ENCODE measurements at regions not wholly inside any gene's neighbourhood (a gene's known extent, or its start where the extent isn't known, plus 50 kb on each side); places are given as distances from the start of the nearest gene placed in this dataset.

DNA sequence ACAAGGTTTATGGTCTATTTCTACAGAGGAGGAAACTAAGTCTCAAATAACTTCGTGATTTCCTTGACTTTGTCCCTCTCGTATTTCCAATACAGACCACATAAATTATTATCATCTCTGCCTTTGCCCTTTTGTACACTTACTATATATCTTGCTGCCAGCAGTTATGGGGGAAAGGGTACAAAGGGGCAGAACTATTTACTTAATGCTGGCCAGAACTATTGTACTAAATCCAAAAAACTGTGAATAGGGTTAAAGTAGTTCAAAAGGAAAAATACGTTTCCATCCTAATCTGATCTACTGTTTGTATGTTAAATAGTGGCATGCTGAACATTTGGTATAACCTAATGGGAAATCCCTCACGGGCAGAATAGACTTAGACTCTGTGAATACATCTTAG lies 537.3 kb upstream of the SEMA6D start:
- DNase-seq, result no peak

GRCh38 chr15:47182818-47183217 lies 534.5 kb upstream of the SEMA6D start:
- no peak for DNase-seq

GRCh38 chr15:47184003-47184907 lies 533.0 kb upstream of the SEMA6D start:
- DNase-seq, result peak in 1 of 2 experiments; percentile 13

- DNase-seq, result no peak
Measured at GRCh38 chr15:47184908-47185801, 532.1 kb upstream of the SEMA6D start.

GRCh38 chr15:47186075-47186474 lies 531.2 kb upstream of the SEMA6D start:
- no peak for DNase-seq

- DNase-seq, result no peak
Measured at GRCh38 chr15:47188758-47189507, 528.4 kb upstream of the SEMA6D start.

DNA sequence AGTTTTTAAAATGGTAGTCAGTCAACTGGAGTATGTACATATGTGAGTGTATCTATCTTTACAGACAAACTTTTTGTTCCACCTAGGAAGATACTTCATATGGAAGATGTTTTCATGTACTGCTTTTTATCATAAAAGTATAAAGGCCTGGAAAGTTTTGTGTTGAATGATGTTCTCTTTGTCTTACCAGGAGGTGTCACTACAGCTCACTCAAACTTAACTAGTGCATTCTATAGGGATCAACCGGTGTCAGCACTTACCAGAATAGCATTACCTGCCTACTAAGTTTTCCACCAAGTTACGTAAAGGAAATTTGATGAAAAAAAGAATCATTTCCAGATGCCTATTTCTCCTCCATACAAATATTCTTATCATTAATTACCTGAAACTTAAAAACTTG lies 522.6 kb upstream of the SEMA6D start:
- DNase-seq, result no peak

GRCh38 chr15:47196048-47196447 lies 521.3 kb upstream of the SEMA6D start:
- DNase-seq, result peak; percentile 48 to 57

DNA sequence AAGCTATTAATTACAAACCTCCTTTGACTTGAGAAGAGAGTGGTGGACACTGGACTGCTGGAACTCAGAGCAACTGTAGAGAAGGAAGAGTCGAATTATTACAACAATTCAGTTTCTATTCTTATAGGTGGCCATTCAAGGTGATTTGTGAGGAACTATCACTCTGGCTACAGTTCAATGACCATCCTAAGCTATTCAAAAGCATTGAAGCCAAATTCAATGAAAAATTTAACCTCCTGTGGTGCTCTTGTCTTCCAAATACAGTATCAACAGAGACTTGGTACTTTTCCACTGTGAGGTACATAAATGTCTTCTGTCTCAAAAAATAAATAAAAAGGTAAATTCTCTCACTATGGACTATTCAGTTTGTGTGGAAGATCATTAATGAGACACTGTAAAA lies 513.3 kb upstream of the SEMA6D start:
- DNase-seq, result no peak

GRCh38 chr15:47206358-47206978 lies 510.8 kb upstream of the SEMA6D start:
- no peak for DNase-seq

- DNase-seq, result no peak
Measured at GRCh38 chr15:47209591-47209990, 507.7 kb upstream of the SEMA6D start.

DNA sequence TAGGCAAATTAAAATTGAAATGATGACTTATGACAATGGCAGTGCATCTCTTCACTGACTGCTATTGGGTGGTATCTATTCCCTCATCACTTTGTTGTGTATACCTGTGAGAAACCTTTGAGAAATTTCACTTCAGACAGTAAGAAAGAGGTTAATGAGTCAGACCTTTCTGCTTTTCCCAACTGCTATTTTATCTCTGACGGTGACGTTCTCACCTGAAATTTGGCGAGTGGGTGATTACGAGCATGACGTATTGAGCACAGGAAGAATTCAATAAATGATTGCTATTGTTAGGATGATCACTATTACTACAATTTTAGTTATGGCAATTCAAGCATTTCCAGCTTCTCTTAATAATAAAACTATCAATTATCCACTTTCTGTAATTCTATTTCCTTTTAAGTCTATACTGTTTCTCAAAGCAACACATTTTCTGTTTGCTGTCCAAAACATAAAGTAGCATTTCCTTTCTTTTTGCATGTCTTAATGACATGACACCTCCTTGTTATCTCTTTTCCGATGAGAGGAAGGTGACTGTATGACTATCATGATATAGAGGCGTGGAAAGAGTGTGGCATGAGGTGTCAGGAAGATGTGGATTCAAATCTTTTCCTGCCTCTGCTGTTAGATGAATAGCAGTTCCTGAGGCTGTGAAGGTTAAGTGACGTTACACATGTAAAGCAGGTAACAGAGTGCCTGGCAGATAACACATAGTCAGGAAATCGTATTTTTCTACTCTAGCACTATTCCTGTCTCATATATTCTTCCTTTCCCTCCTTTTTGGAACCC lies 504.9 kb upstream of the SEMA6D start:
- no peak for DNase-seq

DNA sequence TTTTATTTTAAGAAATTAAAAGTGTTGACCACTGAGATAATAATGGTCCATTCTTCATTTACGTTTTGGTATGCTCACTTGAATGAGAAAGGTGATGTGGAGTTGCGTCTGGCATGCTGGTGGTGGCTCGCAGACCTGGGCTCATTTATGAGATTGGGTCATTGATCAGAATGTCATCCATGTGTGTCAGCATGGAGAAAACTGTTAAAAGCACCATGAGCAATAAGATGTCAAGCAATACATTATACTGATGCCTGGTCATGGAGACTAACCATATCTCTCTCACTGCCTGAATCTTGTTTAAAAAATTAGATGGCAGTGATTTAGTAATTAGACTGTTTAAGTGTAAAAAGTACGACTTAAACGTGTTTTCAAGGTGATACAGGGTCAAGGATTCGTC lies 503.4 kb upstream of the SEMA6D start:
- DNase-seq, result no peak

GRCh38 chr15:47218295-47218694 lies 499.0 kb upstream of the SEMA6D start:
- DNase-seq, result no peak

DNA sequence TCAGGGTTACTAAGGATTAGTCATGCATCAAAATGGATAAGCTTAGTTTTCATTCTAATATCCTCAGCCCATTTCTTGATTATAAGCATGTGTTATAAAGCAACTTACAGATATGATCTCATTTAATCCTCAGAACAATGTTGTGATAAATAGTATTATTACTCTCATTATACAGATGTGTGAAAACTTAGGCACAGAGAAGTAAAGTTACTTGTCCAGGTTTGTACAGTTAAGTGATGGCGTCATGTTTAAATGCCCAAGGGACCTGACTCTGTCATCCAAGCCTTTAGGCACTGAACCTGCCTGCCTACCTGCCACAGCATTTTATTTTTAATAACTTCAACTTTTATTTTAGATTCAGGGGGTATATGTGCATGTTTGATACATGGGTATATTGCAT lies 472.9 kb upstream of the SEMA6D start:
- DNase-seq, result no peak

GRCh38 chr15:47246317-47246716 lies 471.0 kb upstream of the SEMA6D start:
- no peak for DNase-seq

DNA sequence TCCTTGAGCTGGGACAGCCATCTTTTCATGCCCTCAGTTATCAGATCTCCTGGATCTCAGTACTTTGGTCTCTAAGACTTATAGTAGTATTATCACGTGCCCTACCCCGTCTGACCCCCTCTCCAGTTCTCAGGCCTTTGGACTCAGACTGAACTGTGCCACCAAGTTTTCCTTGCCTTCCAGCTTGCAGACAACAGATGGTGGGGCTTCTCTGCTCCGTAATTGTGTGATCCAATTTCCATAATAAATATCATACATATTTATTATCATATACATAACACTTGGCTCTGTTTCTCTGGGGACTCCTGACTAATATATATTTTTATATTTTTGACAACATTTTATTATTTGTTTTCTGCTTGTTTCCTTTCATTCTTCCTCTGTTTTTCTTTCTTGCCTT lies 458.8 kb upstream of the SEMA6D start:
- no peak for DNase-seq

DNA sequence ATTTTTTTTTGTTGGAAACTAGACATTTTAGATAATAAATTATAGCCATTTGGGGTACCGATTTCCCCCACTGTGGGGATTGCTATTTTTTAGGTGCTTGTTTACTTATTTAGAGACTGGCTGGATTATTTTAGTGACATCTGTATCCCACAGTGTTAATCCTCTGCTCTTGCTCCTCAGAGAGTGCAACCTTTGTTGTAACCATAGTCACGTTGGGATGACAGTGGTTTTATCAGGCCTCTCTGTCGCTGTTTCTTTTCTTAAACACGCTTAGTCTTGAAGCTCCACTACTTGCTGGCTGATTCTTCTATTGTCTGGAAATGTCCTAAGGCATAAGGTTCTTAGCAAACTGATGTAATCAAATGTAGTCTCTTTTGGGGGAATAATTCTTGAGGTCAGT lies 451.6 kb upstream of the SEMA6D start:
- DNase-seq, result no peak

GRCh38 chr15:47266566-47266965 lies 450.7 kb upstream of the SEMA6D start:
- DNase-seq, result no peak

GRCh38 chr15:47273864-47274263 lies 443.4 kb upstream of the SEMA6D start:
- no peak for DNase-seq

GRCh38 chr15:47283246-47283645 lies 434.1 kb upstream of the SEMA6D start:
- DNase-seq, result no peak

DNA sequence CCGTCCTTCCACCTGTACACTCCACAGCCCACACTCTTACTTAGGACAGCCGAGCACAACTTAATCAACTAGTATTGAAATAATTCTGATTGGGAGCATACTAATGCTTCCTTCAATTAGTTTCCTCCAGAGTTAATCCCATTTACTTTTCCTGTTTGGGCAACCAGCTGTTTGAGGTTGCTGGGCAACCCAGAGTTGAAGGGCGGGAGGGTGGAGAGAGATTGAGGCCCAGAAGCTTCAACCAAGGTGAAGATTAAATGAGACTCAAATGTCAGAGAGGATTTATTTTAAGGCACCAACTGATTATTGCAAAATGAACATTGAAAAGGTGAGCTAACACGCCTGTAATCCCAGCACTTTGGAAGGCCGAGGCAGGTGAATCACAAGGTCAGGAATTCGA lies 428.5 kb upstream of the SEMA6D start:
- DNase-seq, result no peak

All from activated CD4-positive, alpha-beta T cell treated with anti-CD3 and anti-CD28 coated beads, Interleukin-2, amount 50 U/mL, for 48 hours (primary cell).